ENCODE measurements at regions not wholly inside any gene's neighbourhood (a gene's known extent, or its start where the extent isn't known, plus 50 kb on each side); places are given as distances from the start of the nearest gene placed in this dataset.

GRCh38 chr20:11111191-11111590 is 437.4 kb upstream of the JAG1 start:
- Histone ChIP-seq H3K4me1 (peaks cover 0 to 13% of the 10 kb centered on the region in 2 donors), H3K4me3 (no peak overlapping the region), H3K27me3 (no peaks in the 10 kb centered on the region), H3K27ac (no peak overlapping the region), H3K9me3 (no peaks in the 10 kb centered on the region), H3K36me3 (no peaks in the 10 kb centered on the region)
- DNase-seq (ENCODE audit: low spot score): no peak
- TF ChIP-seq, protein P1, sequence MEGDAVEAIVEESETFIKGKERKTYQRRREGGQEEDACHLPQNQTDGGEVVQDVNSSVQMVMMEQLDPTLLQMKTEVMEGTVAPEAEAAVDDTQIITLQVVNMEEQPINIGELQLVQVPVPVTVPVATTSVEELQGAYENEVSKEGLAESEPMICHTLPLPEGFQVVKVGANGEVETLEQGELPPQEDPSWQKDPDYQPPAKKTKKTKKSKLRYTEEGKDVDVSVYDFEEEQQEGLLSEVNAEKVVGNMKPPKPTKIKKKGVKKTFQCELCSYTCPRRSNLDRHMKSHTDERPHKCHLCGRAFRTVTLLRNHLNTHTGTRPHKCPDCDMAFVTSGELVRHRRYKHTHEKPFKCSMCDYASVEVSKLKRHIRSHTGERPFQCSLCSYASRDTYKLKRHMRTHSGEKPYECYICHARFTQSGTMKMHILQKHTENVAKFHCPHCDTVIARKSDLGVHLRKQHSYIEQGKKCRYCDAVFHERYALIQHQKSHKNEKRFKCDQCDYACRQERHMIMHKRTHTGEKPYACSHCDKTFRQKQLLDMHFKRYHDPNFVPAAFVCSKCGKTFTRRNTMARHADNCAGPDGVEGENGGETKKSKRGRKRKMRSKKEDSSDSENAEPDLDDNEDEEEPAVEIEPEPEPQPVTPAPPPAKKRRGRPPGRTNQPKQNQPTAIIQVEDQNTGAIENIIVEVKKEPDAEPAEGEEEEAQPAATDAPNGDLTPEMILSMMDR (IDR thresholded peaks at IDR 0.05): no peak

DNA sequence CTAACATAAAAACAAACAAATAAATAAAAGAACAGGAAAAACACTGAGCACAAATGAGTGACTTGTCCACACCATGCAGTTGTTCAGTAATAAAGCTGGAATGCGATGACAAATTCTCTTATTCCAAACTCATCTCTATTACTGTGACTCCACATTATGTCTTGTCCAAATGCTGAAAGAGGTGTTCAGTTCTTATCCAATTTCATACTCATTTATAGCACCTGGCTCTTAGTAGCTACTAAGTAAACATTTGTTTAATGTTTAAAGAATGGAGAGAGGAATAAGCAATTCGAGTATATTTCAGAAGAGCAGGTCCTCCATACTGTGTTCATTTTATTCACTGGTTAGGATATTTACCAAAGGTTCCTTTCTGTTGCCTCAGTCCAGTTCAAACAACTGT is 439.0 kb upstream of the JAG1 start:
- no peak overlapping the region for H3K4me3 ChIP-seq
- H3K4me1 ChIP-seq: peaks cover 0 to 9% of the 10 kb centered on the region in 2 donors
- TF ChIP-seq, protein P1 (IDR thresholded peaks at IDR 0.05): no peak
- no peaks in the 10 kb centered on the region for H3K27me3 ChIP-seq
- DNase-seq (ENCODE audit: low spot score): no peak
- no peaks in the 10 kb centered on the region for H3K36me3 ChIP-seq
- H3K27ac ChIP-seq: no peak overlapping the region
- no peaks in the 10 kb centered on the region for H3K9me3 ChIP-seq

DNA sequence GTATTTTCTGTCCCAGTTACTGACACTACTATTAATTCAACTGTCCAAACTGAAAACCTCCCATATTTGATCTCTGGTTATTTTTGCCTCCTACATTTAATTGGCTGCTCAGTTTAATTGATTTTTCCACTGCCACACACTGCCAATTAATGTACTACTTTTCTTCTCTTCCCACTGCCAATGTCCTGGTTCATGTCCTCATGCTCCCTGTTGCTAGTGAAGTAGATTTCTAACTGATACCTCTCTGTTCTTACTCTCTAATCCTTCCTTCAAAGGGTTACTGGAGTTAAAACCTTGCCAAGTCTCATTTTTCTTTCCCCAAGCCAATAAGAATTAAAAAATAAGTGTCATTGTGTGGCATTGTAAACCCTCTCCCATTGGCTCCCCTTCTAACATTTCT is 440.6 kb upstream of the JAG1 start:
- Histone ChIP-seq H3K4me3 (no peak overlapping the region), H3K4me1 (no peaks in the 10 kb centered on the region), H3K27me3 (no peaks in the 10 kb centered on the region), H3K27ac (no peak overlapping the region), H3K36me3 (no peaks in the 10 kb centered on the region), H3K9me3 (no peaks in the 10 kb centered on the region)
- TF ChIP-seq, protein P1 (IDR thresholded peaks at IDR 0.05): no peak
- no peak for DNase-seq (ENCODE audit: low spot score)

DNA sequence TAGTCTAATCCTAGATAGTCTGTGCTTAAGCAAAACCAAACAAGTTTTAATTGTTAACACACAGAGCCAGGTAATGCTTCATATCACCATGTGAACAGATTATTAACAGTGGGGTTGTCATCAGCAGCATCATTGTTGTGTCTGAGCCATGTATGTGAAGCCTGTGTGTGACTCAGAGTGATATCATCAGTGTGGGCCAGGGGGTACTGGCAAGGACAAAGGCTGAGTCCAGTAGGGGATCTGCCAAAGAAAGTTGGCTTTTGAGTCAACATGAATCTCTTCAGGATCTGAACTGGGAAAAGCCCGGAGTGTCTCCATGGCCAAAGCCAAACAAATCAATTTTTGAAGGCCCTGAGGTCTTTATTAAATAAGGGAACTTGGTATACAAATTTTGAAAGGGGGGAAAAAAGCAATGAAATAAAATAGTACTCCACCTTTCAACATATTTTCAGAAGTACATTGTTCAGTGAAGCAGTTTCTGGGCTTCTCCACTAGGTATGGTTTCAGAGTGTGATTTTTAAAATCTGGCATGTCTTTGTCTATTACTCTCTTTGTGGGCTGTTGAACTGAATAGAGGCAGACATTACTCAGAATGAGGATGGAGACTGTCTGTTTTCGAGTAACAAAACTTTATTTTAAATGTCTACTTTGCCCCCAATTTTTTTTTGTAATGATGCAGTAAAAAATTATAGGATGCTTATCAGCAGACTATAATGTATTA is 444.2 kb upstream of the JAG1 start:
- Histone ChIP-seq H3K4me1 (no peaks in the 10 kb centered on the region), H3K27ac (no peak overlapping the region), H3K27me3 (no peaks in the 10 kb centered on the region), H3K9me3 (no peaks in the 10 kb centered on the region), H3K36me3 (no peaks in the 10 kb centered on the region), H3K4me3 (no peak overlapping the region)
- DNase-seq (ENCODE audit: low spot score): no peak
- TF ChIP-seq, protein P1 (IDR thresholded peaks at IDR 0.05): no peak

DNA sequence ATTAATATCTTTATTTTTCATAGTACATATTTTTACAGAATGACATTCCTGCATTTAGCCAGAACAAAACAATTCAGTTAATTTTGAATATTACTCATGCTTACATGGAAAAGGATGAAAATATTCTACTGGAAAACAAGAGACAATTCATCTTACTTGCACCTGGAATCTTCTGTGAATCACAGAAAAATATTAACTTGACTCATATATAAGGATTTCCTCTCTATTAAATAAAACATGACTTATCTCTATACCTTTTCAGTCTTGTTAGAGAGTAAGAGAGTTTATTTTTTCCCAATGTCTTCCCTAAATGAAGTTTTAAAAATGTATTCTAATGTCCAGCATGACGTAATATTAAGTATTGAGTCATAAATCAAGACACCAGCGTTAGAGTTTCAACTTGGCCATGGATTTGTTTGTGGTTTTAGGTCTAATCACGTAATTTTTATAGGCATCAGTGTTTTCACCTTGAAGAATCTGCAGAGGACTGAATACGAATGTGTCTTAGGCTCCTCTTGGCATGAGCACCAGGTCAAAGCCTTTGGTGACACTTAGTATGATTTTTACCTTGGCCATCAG is 445.1 kb upstream of the JAG1 start:
- no peak overlapping the region for H3K27ac ChIP-seq
- DNase-seq (ENCODE audit: low spot score): no peak
- H3K27me3 ChIP-seq: no peaks in the 10 kb centered on the region
- TF ChIP-seq, protein P1 (IDR thresholded peaks at IDR 0.05): no peak
- H3K36me3 ChIP-seq: no peaks in the 10 kb centered on the region
- no peak overlapping the region for H3K4me3 ChIP-seq
- no peaks in the 10 kb centered on the region for H3K4me1 ChIP-seq
- H3K9me3 ChIP-seq: no peaks in the 10 kb centered on the region

DNA sequence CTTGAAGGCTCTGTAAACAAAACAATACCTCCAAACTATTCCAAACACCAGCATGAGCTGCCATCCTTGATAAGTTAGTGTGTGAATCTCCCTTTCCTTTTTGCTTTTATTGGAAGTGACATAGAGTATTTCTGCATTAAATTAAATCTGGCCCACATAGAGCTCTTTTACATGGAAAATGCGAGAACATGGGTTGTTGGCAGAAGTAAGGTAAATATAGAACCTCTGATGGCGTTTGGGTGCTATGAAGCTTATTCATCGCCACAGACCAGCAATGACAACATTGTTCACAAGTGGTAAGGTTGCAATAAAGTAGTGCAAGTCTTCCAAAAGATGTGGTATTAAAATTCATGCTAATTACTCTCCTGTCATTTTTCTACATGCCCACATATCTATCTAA is 445.8 kb upstream of the JAG1 start:
- TF ChIP-seq, protein P1 (IDR thresholded peaks at IDR 0.05): no peak
- H3K27me3 ChIP-seq: no peaks in the 10 kb centered on the region
- H3K4me1 ChIP-seq: no peaks in the 10 kb centered on the region
- DNase-seq (ENCODE audit: low spot score): no peak
- H3K4me3 ChIP-seq: no peak overlapping the region
- H3K9me3 ChIP-seq: no peaks in the 10 kb centered on the region
- no peaks in the 10 kb centered on the region for H3K36me3 ChIP-seq
- H3K27ac ChIP-seq: no peak overlapping the region

Measured in right atrium auricular region (tissue), 2 donors.